GM12872 (cell line): ENCODE measurements at regions not wholly inside any gene's neighbourhood (a gene's known extent, or its start where the extent isn't known, plus 50 kb on each side); places are given as distances from the start of the nearest gene placed in this dataset.

Experiments
- CTCF ChIP-seq: IDR thresholded peaks from 3 replicates; pipeline ENCODE4 v1.5.1; 2011; ENCODE audit warnings: low read depth, mild to moderate bottlenecking, low read length, moderate library complexity; ENCODE audit not compliant: insufficient read depth

DNA sequence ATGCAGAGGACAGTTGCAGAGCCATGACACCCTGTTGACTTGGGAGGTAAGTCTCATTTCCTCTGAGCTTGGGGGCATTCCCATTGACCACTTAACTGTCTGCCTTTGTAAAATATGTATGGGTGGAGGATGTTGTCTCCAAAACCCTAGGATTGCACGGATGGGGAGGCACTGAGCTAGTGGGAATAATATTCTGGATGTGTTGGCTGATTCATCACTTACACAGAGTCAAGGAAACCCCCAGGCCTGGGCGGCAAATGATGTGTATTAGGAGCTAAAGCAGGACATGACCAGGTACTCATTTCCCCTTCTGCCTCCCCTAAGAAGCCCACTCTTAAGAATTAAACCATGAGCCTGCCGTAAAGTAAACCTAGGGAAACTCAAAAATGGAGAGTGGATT, 319.4 kb downstream of the VRK1 start:
- TF ChIP-seq CTCF: no peak

DNA sequence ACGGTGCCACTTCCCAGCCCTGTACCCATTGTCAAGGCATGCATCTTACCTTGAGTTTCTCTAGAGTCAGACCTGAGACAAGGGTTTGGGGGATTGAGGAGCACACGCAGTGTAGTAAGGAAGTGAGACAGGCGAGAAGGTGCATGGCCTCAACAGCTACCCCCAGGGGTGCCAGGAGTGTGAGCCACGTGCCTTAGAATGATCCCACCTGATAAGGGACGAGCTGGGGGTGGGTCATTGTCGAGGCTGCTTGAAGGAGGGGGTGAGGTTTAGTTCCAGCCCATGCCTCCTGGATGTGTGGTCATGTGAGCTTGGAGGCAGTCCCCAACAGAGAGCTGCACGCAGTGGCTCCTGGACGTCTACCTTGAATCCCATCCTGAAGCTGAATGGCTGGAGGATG, 320.5 kb downstream of the VRK1 start:
- no peak for TF ChIP-seq CTCF

- TF ChIP-seq CTCF: no peak
These were observed 323.0 kb downstream of the VRK1 start for GRCh38 chr14:97120204-97120603.

DNA sequence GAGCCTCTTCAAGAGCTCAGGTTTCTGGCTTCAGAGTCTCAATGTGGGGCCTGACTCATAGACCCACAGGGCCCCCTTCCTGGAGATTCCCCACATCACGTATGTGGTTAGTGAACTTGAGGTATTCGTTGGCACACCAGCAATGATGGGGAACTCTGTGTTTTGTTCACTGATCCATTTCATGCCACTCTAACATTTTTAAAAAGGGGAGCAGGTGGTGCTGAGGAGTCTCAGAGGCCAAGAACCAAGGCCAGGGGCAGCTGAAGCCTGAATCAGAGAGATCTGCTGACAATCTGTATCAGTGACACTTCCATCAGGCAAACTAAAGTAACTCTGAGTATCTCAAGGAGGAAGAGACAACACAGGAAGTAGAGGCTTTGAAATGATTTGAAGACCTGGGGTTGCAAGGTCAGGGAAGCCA, 323.4 kb downstream of the VRK1 start:
- no peak for TF ChIP-seq CTCF

- no peak for TF ChIP-seq CTCF
These were observed 332.5 kb downstream of the VRK1 start for GRCh38 chr14:97129639-97130038.

DNA sequence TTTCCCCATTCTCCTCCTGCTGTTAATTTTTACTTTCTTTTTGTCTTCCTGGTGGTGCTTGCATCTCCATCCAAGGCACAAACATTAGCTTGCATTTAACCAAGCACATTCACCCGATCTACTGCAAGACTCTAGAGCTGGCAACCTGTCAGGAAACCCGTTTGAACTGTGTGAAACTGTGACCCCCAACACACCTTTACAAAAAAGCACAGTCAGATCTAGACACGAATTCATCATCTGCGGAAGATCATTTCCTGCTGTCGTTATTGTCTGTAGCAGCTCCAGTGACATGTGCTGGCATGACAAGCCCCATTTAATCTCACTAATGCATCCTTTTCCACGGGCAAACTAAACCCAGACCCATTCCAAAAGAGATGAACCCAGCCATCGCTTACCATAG, 340.5 kb downstream of the VRK1 start:
- TF ChIP-seq CTCF: no peak

DNA sequence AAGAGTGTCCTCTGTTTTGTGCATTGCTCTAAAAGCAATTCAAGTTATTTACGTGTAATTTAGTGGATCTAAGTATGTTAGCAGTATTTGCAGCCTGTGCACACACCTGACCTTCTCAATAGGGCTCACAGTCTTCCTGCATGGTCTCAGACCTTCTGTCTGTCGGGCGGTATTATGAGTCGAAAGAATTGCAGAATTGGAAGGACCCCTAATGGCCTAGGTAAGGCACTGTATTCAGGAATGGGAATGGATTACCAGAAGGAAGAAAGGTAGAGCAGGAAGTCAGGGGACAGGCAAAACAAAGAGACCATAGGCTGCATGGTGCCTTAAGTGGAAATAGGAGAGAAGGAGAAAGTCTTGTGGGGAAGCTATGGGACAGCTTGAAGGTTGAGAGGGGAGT, 341.6 kb downstream of the VRK1 start:
- no peak for TF ChIP-seq CTCF

DNA sequence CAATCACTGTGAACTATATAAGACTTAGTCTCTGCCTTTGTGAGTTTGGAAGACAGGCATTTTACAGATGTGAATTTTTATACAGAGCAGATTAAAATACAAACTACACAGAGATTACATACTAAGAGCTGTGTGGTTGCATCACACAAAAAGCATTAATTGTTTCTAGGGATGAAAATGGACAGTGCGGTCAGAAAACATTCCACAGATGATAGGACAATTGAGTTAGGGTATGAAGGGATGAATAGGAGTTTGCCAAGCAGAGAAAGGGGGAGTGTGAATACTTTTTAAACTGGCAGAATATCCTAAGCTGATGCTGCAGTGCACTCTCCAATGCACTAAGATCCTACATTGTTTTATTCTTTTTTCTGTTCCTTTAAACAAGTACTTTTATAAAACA, 345.8 kb downstream of the VRK1 start:
- no peak for TF ChIP-seq CTCF
